ENCODE measurements at regions not wholly inside any gene's neighbourhood (a gene's known extent, or its start where the extent isn't known, plus 50 kb on each side); places are given as distances from the start of the nearest gene placed in this dataset.

DNA sequence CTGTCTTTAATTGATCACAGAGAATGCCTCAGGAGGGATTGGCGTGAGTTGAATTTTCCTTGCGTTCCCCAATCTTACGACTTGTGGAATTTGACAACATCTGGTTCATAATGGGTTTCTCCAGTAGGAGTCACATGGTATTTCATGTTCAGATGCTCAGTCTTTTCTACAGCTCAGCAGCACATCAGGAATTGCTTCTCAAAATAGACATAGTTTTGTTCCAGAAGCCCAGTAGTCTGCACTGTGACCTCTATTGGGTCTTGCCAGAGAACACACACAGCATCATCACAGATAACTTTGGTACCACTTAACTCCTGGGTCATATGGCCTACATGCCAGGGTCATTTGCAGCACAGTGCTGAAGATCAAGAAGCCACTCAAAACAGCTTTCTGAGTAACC, 282.5 kb upstream of the HTR2A start:
- intact Hi-C loops (cut with micrococcal nuclease) = no loop called here
- no peaks in the 10 kb centered on the region for H4K20me1 ChIP-seq (ENCODE audit: insufficient read depth, low read length)
- no peak overlapping the region for H3K4me3 Mint-ChIP-seq
- H3K4me2 ChIP-seq (replicated peaks; ENCODE audit: extremely low read depth, low read length, poor library complexity, severe bottlenecking) = no peak overlapping the region
- no peaks in the 10 kb centered on the region for H3K79me2 ChIP-seq (ENCODE audit: insufficient read depth, low read length)
- H3K27ac ChIP-seq (ENCODE audit: low read depth in 1 of 2, low read length in 2 of 2) = no peak overlapping the region
- H2AFZ ChIP-seq (ENCODE audit: insufficient read depth, low read depth, low read length, poor library complexity, severe bottlenecking) = no peak overlapping the region
- no peaks in the 10 kb centered on the region for H3K36me3 Mint-ChIP-seq
- peaks cover 0 to 2% (median 0%) of the 10 kb centered on the region in 3 donors for H3K27me3 Mint-ChIP-seq (ENCODE audit: low read depth in 3 of 3)
- no peak overlapping the region for H3K27ac Mint-ChIP-seq
- H3K36me3 ChIP-seq (replicated peaks in 1 of 2; ENCODE audit: control insufficient read depth in 1 of 2, insufficient read depth in 2 of 2, low read length in 2 of 2) = no peaks in the 10 kb centered on the region
- DNase-seq = no peak
- no peaks in the 10 kb centered on the region for H3K27me3 ChIP-seq (ENCODE audit: control insufficient read depth in 2 of 2, insufficient read depth in 2 of 2, low read length in 2 of 2)
- 96% methylated on average over 3 of the region's 3 CpGs for WGBS (ENCODE audit: insufficient coverage)
- TF ChIP-seq, protein P1, sequence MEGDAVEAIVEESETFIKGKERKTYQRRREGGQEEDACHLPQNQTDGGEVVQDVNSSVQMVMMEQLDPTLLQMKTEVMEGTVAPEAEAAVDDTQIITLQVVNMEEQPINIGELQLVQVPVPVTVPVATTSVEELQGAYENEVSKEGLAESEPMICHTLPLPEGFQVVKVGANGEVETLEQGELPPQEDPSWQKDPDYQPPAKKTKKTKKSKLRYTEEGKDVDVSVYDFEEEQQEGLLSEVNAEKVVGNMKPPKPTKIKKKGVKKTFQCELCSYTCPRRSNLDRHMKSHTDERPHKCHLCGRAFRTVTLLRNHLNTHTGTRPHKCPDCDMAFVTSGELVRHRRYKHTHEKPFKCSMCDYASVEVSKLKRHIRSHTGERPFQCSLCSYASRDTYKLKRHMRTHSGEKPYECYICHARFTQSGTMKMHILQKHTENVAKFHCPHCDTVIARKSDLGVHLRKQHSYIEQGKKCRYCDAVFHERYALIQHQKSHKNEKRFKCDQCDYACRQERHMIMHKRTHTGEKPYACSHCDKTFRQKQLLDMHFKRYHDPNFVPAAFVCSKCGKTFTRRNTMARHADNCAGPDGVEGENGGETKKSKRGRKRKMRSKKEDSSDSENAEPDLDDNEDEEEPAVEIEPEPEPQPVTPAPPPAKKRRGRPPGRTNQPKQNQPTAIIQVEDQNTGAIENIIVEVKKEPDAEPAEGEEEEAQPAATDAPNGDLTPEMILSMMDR (IDR thresholded peaks at IDR 0.05) = no peak
- H3K9me3 ChIP-seq (replicated peaks in 1 of 2; ENCODE audit: control insufficient read depth in 1 of 2, insufficient read depth in 1 of 2, low read length in 2 of 2) = no peaks in the 10 kb centered on the region
- no peaks in the 10 kb centered on the region for H3K4me1 ChIP-seq (ENCODE audit: control insufficient read depth in 1 of 2, insufficient read depth in 2 of 2, low read length in 2 of 2)
- peaks cover 7% of the 10 kb centered on the region for H3K4me1 Mint-ChIP-seq
- no peak overlapping the region for H3K9ac ChIP-seq (ENCODE audit: insufficient read depth, low read length, poor library complexity, severe bottlenecking)
- H3K9me3 Mint-ChIP-seq = peaks cover 0 to 4% (median 0%) of the 10 kb centered on the region in 7 donors
- H3K4me3 ChIP-seq (replicated peaks in 1 of 3; ENCODE audit: low read depth in 2 of 3, low read length in 3 of 3) = no peak overlapping the region

GRCh38 chr13:47178090-47178950, 281.5 kb upstream of the HTR2A start:
- Histone ChIP-seq H3K4me3 (replicated peaks in 1 of 3; ENCODE audit: low read depth in 2 of 3, low read length in 3 of 3) (no peak overlapping the region), H3K36me3 (replicated peaks in 1 of 2; ENCODE audit: control insufficient read depth in 1 of 2, insufficient read depth in 2 of 2, low read length in 2 of 2) (no peaks in the 10 kb centered on the region), H3K4me1 (ENCODE audit: control insufficient read depth in 1 of 2, insufficient read depth in 2 of 2, low read length in 2 of 2) (no peaks in the 10 kb centered on the region), H3K27ac (ENCODE audit: low read depth in 1 of 2, low read length in 2 of 2) (no peak overlapping the region), H3K27me3 (ENCODE audit: control insufficient read depth in 2 of 2, insufficient read depth in 2 of 2, low read length in 2 of 2) (no peaks in the 10 kb centered on the region), H3K79me2 (ENCODE audit: insufficient read depth, low read length) (no peaks in the 10 kb centered on the region), H3K4me2 (replicated peaks; ENCODE audit: extremely low read depth, low read length, poor library complexity, severe bottlenecking) (no peak overlapping the region), H4K20me1 (ENCODE audit: insufficient read depth, low read length) (no peaks in the 10 kb centered on the region), H3K9me3 (replicated peaks in 1 of 2; ENCODE audit: control insufficient read depth in 1 of 2, insufficient read depth in 1 of 2, low read length in 2 of 2) (no peaks in the 10 kb centered on the region), H2AFZ (ENCODE audit: insufficient read depth, low read depth, low read length, poor library complexity, severe bottlenecking) (no peak overlapping the region), H3K9ac (ENCODE audit: insufficient read depth, low read length, poor library complexity, severe bottlenecking) (no peak overlapping the region)
- Mint-ChIP-seq H3K9me3 (peaks cover 0 to 4% (median 0%) of the 10 kb centered on the region in 7 donors), H3K4me1 (peaks cover 7% of the 10 kb centered on the region), H3K27ac (no peak overlapping the region), H3K27me3 (ENCODE audit: low read depth in 3 of 3) (peaks cover 0 to 2% (median 0%) of the 10 kb centered on the region in 3 donors), H3K36me3 (no peaks in the 10 kb centered on the region), H3K4me3 (no peak overlapping the region)
- intact Hi-C loops (cut with micrococcal nuclease) = no loop called here
- TF ChIP-seq, protein P1 (IDR thresholded peaks at IDR 0.05) = no peak
- WGBS (ENCODE audit: insufficient coverage) = 100% methylated on average over 1 of the region's 5 CpGs
- DNase-seq = peak in 1 of 3 donors; percentile 8
